NCI-H2171 treated with DMSO at 0.1 percent for 48 hours (cell line): ENCODE measurements at regions not wholly inside any gene's neighbourhood (a gene's known extent, or its start where the extent isn't known, plus 50 kb on each side); places are given as distances from the start of the nearest gene placed in this dataset.

Experiments
- DNase-seq: peaks from one replicate; lab custom pipeline; 2025; lab: John Stamatoyannopoulos, UW

GRCh38 chr9:79208791-79209396 is 362.9 kb upstream of the TLE4 start:
- DNase-seq = no peak

GRCh38 chr9:79210541-79211243 is 361.1 kb upstream of the TLE4 start:
- DNase-seq = no peak

- DNase-seq = no peak
Measured at GRCh38 chr9:79213417-79214125, 358.2 kb upstream of the TLE4 start.

GRCh38 chr9:79215821-79216220 is 355.9 kb upstream of the TLE4 start:
- no peak for DNase-seq

GRCh38 chr9:79220251-79220650 is 351.5 kb upstream of the TLE4 start:
- DNase-seq = no peak

GRCh38 chr9:79220666-79221065 is 351.1 kb upstream of the TLE4 start:
- DNase-seq = no peak

GRCh38 chr9:79221084-79221483 is 350.7 kb upstream of the TLE4 start:
- no peak for DNase-seq

- no peak for DNase-seq
Measured at GRCh38 chr9:79222483-79222882, 349.3 kb upstream of the TLE4 start.

- no peak for DNase-seq
Measured at GRCh38 chr9:79224672-79225433, 346.9 kb upstream of the TLE4 start.

- peak; percentile 58 for DNase-seq
Measured at GRCh38 chr9:79233542-79233941, 338.2 kb upstream of the TLE4 start.

GRCh38 chr9:79236466-79236865 is 335.3 kb upstream of the TLE4 start:
- no peak for DNase-seq

GRCh38 chr9:79237861-79238260 is 333.9 kb upstream of the TLE4 start:
- no peak for DNase-seq

GRCh38 chr9:79240774-79241173 is 331.0 kb upstream of the TLE4 start:
- DNase-seq = no peak

- DNase-seq = no peak
Measured at GRCh38 chr9:79242489-79242888, 329.3 kb upstream of the TLE4 start.

GRCh38 chr9:79246170-79246569 is 325.6 kb upstream of the TLE4 start:
- DNase-seq = no peak

- DNase-seq = no peak
Measured at GRCh38 chr9:79247021-79247420, 324.7 kb upstream of the TLE4 start.

GRCh38 chr9:79250806-79251205 is 321.0 kb upstream of the TLE4 start:
- no peak for DNase-seq

GRCh38 chr9:79254900-79255650 is 316.7 kb upstream of the TLE4 start:
- peak; percentile 73 for DNase-seq

- DNase-seq = no peak
Measured at GRCh38 chr9:79255651-79256260, 316.0 kb upstream of the TLE4 start.

GRCh38 chr9:79256691-79257213 is 315.0 kb upstream of the TLE4 start:
- peak; percentile 71 for DNase-seq

- DNase-seq = peak; percentile 46
Measured at GRCh38 chr9:79257228-79257781, 314.5 kb upstream of the TLE4 start.
